Cardiac septum (tissue), 1 donor: ENCODE measurements at regions not wholly inside any gene's neighbourhood (a gene's known extent, or its start where the extent isn't known, plus 50 kb on each side); places are given as distances from the start of the nearest gene placed in this dataset.

Experiments
- DNase-seq: peaks from one replicate; pipeline ENCODE4 v3.0.0-alpha.2; 2020; ENCODE audit warnings: low spot score
- intact Hi-C: fragments of 100-400 bp; cut with DNase I; formaldehyde crosslinking; loops from one replicate; pipeline ENCODE4 v1.14.0; 2022
- donor health status: DM: no; HTN: no; CAD: no.

DNA sequence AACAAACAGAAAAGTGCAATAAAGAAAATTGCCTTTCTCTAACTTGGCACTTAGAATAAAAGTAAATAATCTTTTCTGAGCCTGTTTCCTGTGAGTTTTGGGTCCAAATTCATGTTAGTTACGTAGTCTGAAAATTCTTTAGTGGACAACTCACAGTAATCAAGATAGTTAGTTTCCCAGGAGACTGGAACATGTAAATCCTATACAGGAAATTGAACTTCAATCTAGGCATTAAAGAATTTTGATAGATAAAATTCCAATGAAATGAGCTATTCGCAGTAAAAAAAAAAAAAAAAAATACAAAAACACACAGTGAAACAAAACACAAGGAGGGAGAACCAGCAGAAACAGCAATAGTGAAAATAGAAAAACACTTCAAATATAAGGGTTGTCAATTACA is 83.8 kb upstream of the REG3G start:
- intact Hi-C loops = no loop called here
- DNase-seq = no peak

DNA sequence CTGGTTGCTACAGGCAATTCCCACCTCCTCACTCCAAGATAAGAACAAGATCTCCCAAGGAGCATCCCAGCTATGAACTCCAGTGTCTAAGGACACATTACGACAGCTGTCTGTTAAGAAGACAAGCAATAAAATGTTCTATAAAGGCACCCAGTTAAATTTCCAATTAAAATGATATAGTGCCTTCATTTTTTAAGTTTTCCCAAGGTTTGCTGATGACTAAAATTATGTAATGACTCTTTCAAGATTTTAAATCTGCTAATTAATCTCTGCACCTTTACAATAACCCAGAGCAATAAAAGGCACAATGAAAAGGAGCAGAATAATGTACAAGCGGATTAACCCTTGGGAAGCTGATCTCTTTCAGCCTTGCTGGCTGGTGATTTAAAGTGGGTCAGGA is 61.6 kb upstream of the REG3G start:
- intact Hi-C loops = no loop called here
- DNase-seq = no peak

DNA sequence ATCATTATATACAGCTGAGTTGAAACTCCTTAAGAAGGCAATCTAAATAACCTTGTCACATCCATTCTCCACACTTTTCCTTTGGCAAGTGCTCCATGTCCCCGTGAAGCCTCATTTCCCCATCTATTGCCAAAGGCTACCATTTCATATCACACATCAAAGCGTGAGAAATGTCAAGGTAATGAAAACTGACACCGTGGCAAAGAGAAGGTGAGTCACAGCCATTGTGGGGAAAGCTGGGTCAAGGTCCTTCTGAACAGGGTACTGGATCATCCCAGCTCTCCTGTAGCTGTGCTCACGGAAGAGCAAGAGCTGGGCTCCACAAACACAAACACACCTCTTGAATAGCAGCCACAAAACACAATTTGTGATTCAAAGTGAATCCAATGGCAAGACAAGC is 58.2 kb upstream of the REG3G start:
- DNase-seq = no peak
- intact Hi-C loops = no loop called here

GRCh38 chr2:78973630-78974029 is 51.9 kb upstream of the REG3G start:
- no peak for DNase-seq
- intact Hi-C loops = no loop called here
